ENCODE measurements at regions not wholly inside any gene's neighbourhood (a gene's known extent, or its start where the extent isn't known, plus 50 kb on each side); places are given as distances from the start of the nearest gene placed in this dataset.

GRCh38 chr2:60163691-60164090 is 389.8 kb downstream of the BCL11A start:
- no peak for DNase-seq (ENCODE audit: low read depth in 3 of 3)

- DNase-seq (ENCODE audit: low read depth in 3 of 3) = no peak
Measured at GRCh38 chr2:60159519-60159918, 393.9 kb downstream of the BCL11A start.

- DNase-seq (ENCODE audit: low read depth in 3 of 3) = no peak
Measured at GRCh38 chr2:60158262-60158661, 395.2 kb downstream of the BCL11A start.

GRCh38 chr2:60157283-60157682 is 396.2 kb downstream of the BCL11A start:
- no peak for DNase-seq (ENCODE audit: low read depth in 3 of 3)

- no peak for DNase-seq (ENCODE audit: low read depth in 3 of 3)
Measured at GRCh38 chr2:60154142-60154541, 399.3 kb downstream of the BCL11A start.

- DNase-seq (ENCODE audit: low read depth in 3 of 3) = no peak
Measured at GRCh38 chr2:60152226-60152833, 401.1 kb downstream of the BCL11A start.

GRCh38 chr2:60149176-60149575 is 404.3 kb downstream of the BCL11A start:
- no peak for DNase-seq (ENCODE audit: low read depth in 3 of 3)

GRCh38 chr2:60148716-60149115 is 404.7 kb downstream of the BCL11A start:
- DNase-seq (ENCODE audit: low read depth in 3 of 3) = no peak

- no peak for DNase-seq (ENCODE audit: low read depth in 3 of 3)
Measured at GRCh38 chr2:60140185-60140584, 413.3 kb downstream of the BCL11A start.

- DNase-seq (ENCODE audit: low read depth in 3 of 3) = no peak
Measured at GRCh38 chr2:60136913-60137312, 416.5 kb downstream of the BCL11A start.

GRCh38 chr2:60127191-60127590 is 426.3 kb downstream of the BCL11A start:
- no peak for DNase-seq (ENCODE audit: low read depth in 3 of 3)

GRCh38 chr2:60125611-60126426 is 427.6 kb downstream of the BCL11A start:
- no peak for DNase-seq (ENCODE audit: low read depth in 3 of 3)

- no peak for DNase-seq (ENCODE audit: low read depth in 3 of 3)
Measured at GRCh38 chr2:60119778-60120177, 433.7 kb downstream of the BCL11A start.

GRCh38 chr2:60118917-60119316 is 434.5 kb downstream of the BCL11A start:
- DNase-seq (ENCODE audit: low read depth in 3 of 3) = no peak

- no peak for DNase-seq (ENCODE audit: low read depth in 3 of 3)
Measured at GRCh38 chr2:60118061-60118460, 435.4 kb downstream of the BCL11A start.

GRCh38 chr2:60116161-60116875 is 437.1 kb downstream of the BCL11A start:
- DNase-seq (ENCODE audit: low read depth in 3 of 3) = no peak

GRCh38 chr2:60109744-60110143 is 443.7 kb downstream of the BCL11A start:
- DNase-seq (ENCODE audit: low read depth in 3 of 3) = no peak

- DNase-seq (ENCODE audit: low read depth in 3 of 3) = no peak
Measured at GRCh38 chr2:60106836-60107529, 446.5 kb downstream of the BCL11A start.

GRCh38 chr2:60105906-60106305 is 447.5 kb downstream of the BCL11A start:
- DNase-seq (ENCODE audit: low read depth in 3 of 3) = no peak

GRCh38 chr2:60104514-60105505 is 448.6 kb downstream of the BCL11A start:
- DNase-seq (ENCODE audit: low read depth in 3 of 3) = no peak

GRCh38 chr2:60100034-60100433 is 453.4 kb downstream of the BCL11A start:
- no peak for DNase-seq (ENCODE audit: low read depth in 3 of 3)
